OCI-LY3 (cell line): ENCODE measurements at regions not wholly inside any gene's neighbourhood (a gene's known extent, or its start where the extent isn't known, plus 50 kb on each side); places are given as distances from the start of the nearest gene placed in this dataset.

ENCODE experiments used
- EZH2phosphoT487 ChIP-seq: fragments of 200-600 bp; shearing (Covaris generic); IDR thresholded peaks from 2 replicates; pipeline ENCODE4 v1.6.1; 2018; ENCODE audit warnings: antibody characterized with exemption, mixed run types, low read depth
- TF ChIP-seq, protein P1 (sequence below): fragments of 200-600, 300-600 bp; sonication (generic); IDR thresholded peaks from 2 replicates; pipeline ENCODE4 v1.5.1; 2014; ENCODE audit warnings: antibody characterized with exemption, low read length, low read depth

DNA sequence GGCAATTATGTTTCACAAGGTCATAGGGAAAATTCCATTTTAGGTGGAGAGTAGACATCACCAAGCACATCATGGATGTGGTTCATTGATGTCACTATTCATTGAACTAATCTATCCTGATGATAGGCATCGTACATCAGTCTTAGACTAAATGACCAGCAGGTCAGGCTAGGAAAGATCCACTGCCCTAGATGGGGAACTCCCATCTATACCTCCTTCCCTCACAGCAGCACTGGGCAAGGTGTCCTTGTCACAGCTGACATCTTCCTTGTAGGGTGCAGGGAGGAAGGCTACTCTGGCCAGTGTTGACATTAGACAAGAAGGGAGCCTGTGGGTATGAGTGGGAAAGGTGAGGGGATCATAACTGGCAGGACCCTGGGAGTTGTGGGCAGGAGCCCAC, 63.8 kb upstream of the CAPRIN2 start:
- TF ChIP-seq, protein P1, sequence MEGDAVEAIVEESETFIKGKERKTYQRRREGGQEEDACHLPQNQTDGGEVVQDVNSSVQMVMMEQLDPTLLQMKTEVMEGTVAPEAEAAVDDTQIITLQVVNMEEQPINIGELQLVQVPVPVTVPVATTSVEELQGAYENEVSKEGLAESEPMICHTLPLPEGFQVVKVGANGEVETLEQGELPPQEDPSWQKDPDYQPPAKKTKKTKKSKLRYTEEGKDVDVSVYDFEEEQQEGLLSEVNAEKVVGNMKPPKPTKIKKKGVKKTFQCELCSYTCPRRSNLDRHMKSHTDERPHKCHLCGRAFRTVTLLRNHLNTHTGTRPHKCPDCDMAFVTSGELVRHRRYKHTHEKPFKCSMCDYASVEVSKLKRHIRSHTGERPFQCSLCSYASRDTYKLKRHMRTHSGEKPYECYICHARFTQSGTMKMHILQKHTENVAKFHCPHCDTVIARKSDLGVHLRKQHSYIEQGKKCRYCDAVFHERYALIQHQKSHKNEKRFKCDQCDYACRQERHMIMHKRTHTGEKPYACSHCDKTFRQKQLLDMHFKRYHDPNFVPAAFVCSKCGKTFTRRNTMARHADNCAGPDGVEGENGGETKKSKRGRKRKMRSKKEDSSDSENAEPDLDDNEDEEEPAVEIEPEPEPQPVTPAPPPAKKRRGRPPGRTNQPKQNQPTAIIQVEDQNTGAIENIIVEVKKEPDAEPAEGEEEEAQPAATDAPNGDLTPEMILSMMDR: no peak
- TF ChIP-seq EZH2phosphoT487: no peak
